H1 (cell line): ENCODE measurements at regions not wholly inside any gene's neighbourhood (a gene's known extent, or its start where the extent isn't known, plus 50 kb on each side); places are given as distances from the start of the nearest gene placed in this dataset.
A peak's percentile ranks its signal among the peaks of the same experiment; 100 is the strongest.

Source experiments
- CTCF ChIA-PET: fragments of 300-600 bp; sonication (Branson Sonifier 250); formaldehyde crosslinking; loops from one replicate; lab custom pipeline; 2021; ENCODE audit not compliant: partially characterized antibody; lab: Charles Lee
- POLR2A ChIA-PET: fragments of 300-600 bp; sonication (Branson Sonifier 250); formaldehyde crosslinking; loops from one replicate; lab custom pipeline; 2021; ENCODE audit warnings: inconsistent platforms; ENCODE audit not compliant: partially characterized antibody; lab: Charles Lee
- DNase-seq, 2 experiments: peaks; one replicate each; pipeline versions ENCODE4 v3.0.0 to v3.0.0-alpha.2; 2010 to 2022; ENCODE audit warnings: low spot score in 2 of 2, low read depth in 1 of 2, mixed read lengths in 1 of 2
- FAIRE-seq: peaks from 2 replicates; lab custom pipeline; 2011; peaks lifted over from hg19 to GRCh38; lab: Jason Lieb, UNC
- H2AFZ ChIP-seq: 2 replicates; pipeline ENCODE4 v1.8.1; 2012; ENCODE audit warnings: low read length, inconsistent platforms
- H2AK5ac ChIP-seq: 2 replicates; pipeline ENCODE4 v1.6.1; 2013; ENCODE audit warnings: low read depth, low read length
- H2BK120ac ChIP-seq: replicated peaks from 2 replicates; pipeline ENCODE3; 2013; ENCODE audit warnings: low read depth, low read length, inconsistent platforms
- H2BK12ac ChIP-seq: 2 replicates; pipeline ENCODE4 v1.6.1; 2013; ENCODE audit warnings: low read depth, low read length
- H2BK15ac ChIP-seq: 2 replicates; pipeline ENCODE4 v1.6.1; 2013; ENCODE audit warnings: low read length
- H2BK20ac ChIP-seq: 2 replicates; pipeline ENCODE4 v1.6.1; 2013; ENCODE audit warnings: low read length
- H2BK5ac ChIP-seq: 2 replicates; pipeline ENCODE4 v1.6.1; 2013; ENCODE audit warnings: low read depth, low read length
- H3K14ac ChIP-seq: 2 replicates; pipeline ENCODE4 v1.6.1; 2013; ENCODE audit warnings: inconsistent platforms; ENCODE audit not compliant: insufficient read length
- H3K18ac ChIP-seq: 2 replicates; pipeline ENCODE4 v1.6.1; 2013; ENCODE audit warnings: low read length; ENCODE audit errors: extremely low read depth
- H3K23ac ChIP-seq: 2 replicates; pipeline ENCODE4 v1.6.1; 2013; ENCODE audit warnings: inconsistent platforms; ENCODE audit not compliant: insufficient read length
- H3K23me2 ChIP-seq: 2 replicates; pipeline ENCODE4 v1.6.1; 2013; ENCODE audit warnings: low read depth, low read length
- H3K27ac ChIP-seq: 2 replicates; pipeline ENCODE4 v1.6.1; 2011; ENCODE audit warnings: low read depth, low read length, inconsistent platforms
- H3K27me3 ChIP-seq, 4 experiments: replicated peaks in 1 of 4; 1 replicate in 1 of 4; 2 replicates in 3 of 4; pipeline versions ENCODE4 v1.6.1 to v1.8.1; 2011 to 2013; ENCODE audit warnings: low read length in 3 of 4, mild to moderate bottlenecking in 3 of 4, inconsistent platforms in 2 of 4, mixed read lengths in 2 of 4, moderate library complexity in 1 of 4; ENCODE audit not compliant: control insufficient read depth in 3 of 4, insufficient read depth in 3 of 4; ENCODE audit errors: extremely low read depth in 1 of 4
- H3K36me3 ChIP-seq, 4 experiments: 2 replicates each; pipeline versions ENCODE4 v1.6.1 to v1.8.1; 2011 to 2013; ENCODE audit warnings: mild to moderate bottlenecking in 4 of 4, low read length in 3 of 4, moderate library complexity in 2 of 4, control low read depth in 1 of 4, inconsistent platforms in 1 of 4; ENCODE audit not compliant: insufficient read depth in 4 of 4, control insufficient read depth in 2 of 4
- H3K4ac ChIP-seq: replicated peaks from 2 replicates; pipeline ENCODE3; 2013; ENCODE audit warnings: low read length, low read depth, mixed read lengths, inconsistent platforms; ENCODE audit not compliant: insufficient read length
- H3K4me1 ChIP-seq, 4 experiments: replicated peaks in 1 of 4; 1 replicate in 1 of 4; 2 replicates in 3 of 4; pipeline versions ENCODE4 v1.6.1 to v1.8.1; 2011 to 2013; ENCODE audit warnings: low read length in 3 of 4, inconsistent platforms in 2 of 4, mixed read lengths in 1 of 4; ENCODE audit not compliant: insufficient read depth in 4 of 4, control insufficient read depth in 3 of 4
- H3K4me2 ChIP-seq, 2 experiments: 2 replicates each; pipeline versions ENCODE4 v1.6.1 to v1.8.1; 2011 to 2013; ENCODE audit warnings: low read depth in 2 of 2, low read length in 2 of 2, control low read depth in 1 of 2, inconsistent platforms in 1 of 2, mild to moderate bottlenecking in 1 of 2; ENCODE audit not compliant: insufficient read depth in 1 of 2
- H3K4me3 ChIP-seq, 4 experiments: fragments of 200-600, 300-600 bp in 1 of 4; sonication (generic), shearing (Covaris generic), sonication (Bioruptor Twin) in 1 of 4; 2 replicates each; pipeline versions ENCODE4 v1.5.1 to v1.8.1; 2011 to 2016; ENCODE audit warnings: low read length in 4 of 4, low read depth in 3 of 4, control low read depth in 2 of 4, inconsistent platforms in 2 of 4, mild to moderate bottlenecking in 2 of 4, mixed read lengths in 1 of 4, moderate library complexity in 1 of 4; ENCODE audit not compliant: insufficient read depth in 2 of 4; ENCODE audit errors: extremely low read depth in 1 of 4
- H3K56ac ChIP-seq: replicated peaks from 2 replicates; pipeline ENCODE3; 2013; ENCODE audit warnings: low read depth, mild to moderate bottlenecking, mixed read lengths, low read length, inconsistent platforms; ENCODE audit not compliant: insufficient read length
- H3K79me1 ChIP-seq: 2 replicates; pipeline ENCODE4 v1.6.1; 2013; ENCODE audit warnings: low read depth, low read length, control low read depth
- H3K79me2 ChIP-seq, 2 experiments: 2 replicates each; pipeline versions ENCODE4 v1.6.1 to v1.8.1; 2012 to 2013; ENCODE audit warnings: low read length in 2 of 2, mild to moderate bottlenecking in 2 of 2, inconsistent platforms in 1 of 2; ENCODE audit not compliant: insufficient read depth in 2 of 2, control insufficient read depth in 1 of 2
- H3K9ac ChIP-seq, 4 experiments: replicated peaks in 1 of 4; 1 replicate in 1 of 4; 2 replicates in 3 of 4; pipeline versions ENCODE4 v1.6.1 to v1.8.1; 2011 to 2013; ENCODE audit warnings: low read depth in 3 of 4, low read length in 3 of 4, control low read depth in 2 of 4, mild to moderate bottlenecking in 2 of 4, moderate library complexity in 2 of 4, inconsistent platforms in 1 of 4; ENCODE audit errors: extremely low read depth in 1 of 4
- H3K9me3 ChIP-seq, 2 experiments: 2 replicates each; pipeline versions ENCODE4 v1.6.1 to v1.8.1; 2012 to 2013; ENCODE audit warnings: mild to moderate bottlenecking in 2 of 2, moderate library complexity in 2 of 2, control low read depth in 1 of 2, inconsistent platforms in 1 of 2, low read depth in 1 of 2, low read length in 1 of 2, mixed read lengths in 1 of 2; ENCODE audit not compliant: insufficient read depth in 2 of 2
- H4K20me1 ChIP-seq, 2 experiments: replicated peaks in 1 of 2; 2 replicates each; pipeline versions ENCODE3 to v1.8.1; 2011 to 2013; ENCODE audit warnings: inconsistent platforms in 2 of 2, low read length in 2 of 2, mild to moderate bottlenecking in 1 of 2; ENCODE audit not compliant: insufficient read depth in 2 of 2, control insufficient read depth in 1 of 2
- H4K5ac ChIP-seq: 2 replicates; pipeline ENCODE4 v1.6.1; 2013; ENCODE audit warnings: low read length, low read depth, mixed read lengths, inconsistent platforms; ENCODE audit not compliant: insufficient read length
- H4K8ac ChIP-seq: 2 replicates; pipeline ENCODE4 v1.8.0; 2013; ENCODE audit warnings: mild to moderate bottlenecking, moderate library complexity, low read length, inconsistent platforms; ENCODE audit not compliant: insufficient read depth; ENCODE audit errors: extremely low read depth
- H4K91ac ChIP-seq: replicated peaks from 2 replicates; pipeline ENCODE3; 2013; ENCODE audit warnings: low read length, mixed read lengths, inconsistent platforms; ENCODE audit not compliant: insufficient read length
- SRF ChIP-seq: IDR thresholded peaks from 2 replicates; pipeline ENCODE4 v1.6.1; 2011; ENCODE audit warnings: mild to moderate bottlenecking, low read depth, low read length, moderate library complexity
- WGBS, 2 experiments: shearing (Covaris generic) in 1 of 2; methylation state at CpG; one replicate each; pipeline versions ENCODE4 v1.1.6 to v1.1.7; 2013 to 2015; ENCODE audit warnings: low lambda C conversion rate in 2 of 2, mixed read lengths in 2 of 2, inconsistent platforms in 1 of 2, low coverage in 1 of 2, missing lambda C conversion rate in 1 of 2; ENCODE audit not compliant: insufficient replicate concordance in 2 of 2, insufficient coverage in 1 of 2, insufficient read length in 1 of 2; ENCODE audit errors: extremely low coverage in 1 of 2, missing lambda C conversion rate in 1 of 2; 5-methylcytosine and 5-hydroxymethylcytosine counted together
- TF ChIP-seq, protein P1 (sequence below): IDR thresholded peaks from 2 replicates; pipeline ENCODE4 v1.6.1; 2012; ENCODE audit warnings: inconsistent platforms

DNA sequence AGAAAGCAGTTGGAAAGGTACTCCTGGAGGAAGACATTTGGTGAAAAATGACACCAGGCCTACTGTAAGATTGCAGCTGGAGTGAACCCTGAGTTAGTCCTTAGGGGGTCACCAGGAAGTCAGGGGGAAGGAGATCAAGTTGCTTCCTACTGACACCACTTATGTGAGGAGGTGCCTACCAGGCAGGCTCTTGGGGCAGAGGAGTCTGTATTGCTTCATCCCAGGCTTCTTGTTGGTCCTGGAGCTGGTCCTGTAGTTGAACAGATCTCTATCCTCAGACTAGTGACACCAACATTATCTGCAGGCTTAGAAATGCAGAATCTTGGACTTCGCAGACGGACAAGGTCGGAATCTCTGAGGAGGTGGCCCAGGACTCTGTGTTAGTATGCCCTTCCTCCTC lies 116.0 kb upstream of the ARGLU1 start:
- Histone ChIP-seq H3K9ac (no peak overlapping the region), H3K14ac (no peak overlapping the region), H3K23ac (no peak overlapping the region), H4K8ac (no peak overlapping the region), H3K4me2 (no peak overlapping the region), H3K4me1 (peaks cover 2 to 10% (median 6%) of the 10 kb centered on the region in 4 experiments; a peak in 6 of 7 replicates), H2AFZ (no peak overlapping the region), H4K5ac (no peak overlapping the region), H3K79me1 (no peaks in the 10 kb centered on the region), H2BK20ac (peak overlapping the region; percentile 73; the same call in 1 of the 2 replicates), H3K36me3 (no peaks in the 10 kb centered on the region), H4K91ac (no peak overlapping the region), H3K27me3 (no peaks in the 10 kb centered on the region; a peak in 1 of 7 replicates), H3K23me2 (no peaks in the 10 kb centered on the region), H4K20me1 (no peaks in the 10 kb centered on the region), H3K4ac (no peak overlapping the region), H3K56ac (no peak overlapping the region), H3K79me2 (no peaks in the 10 kb centered on the region), H3K9me3 (no peaks in the 10 kb centered on the region), H2AK5ac (no peak overlapping the region), H2BK15ac (0 out of 2 replicates have a peak overlapping the region, but pooled peaks have one; percentile 75), H3K27ac (no peak overlapping the region), H3K18ac (0 out of 2 replicates have a peak overlapping the region, but pooled peaks have one; percentile 33), H2BK5ac (no peak overlapping the region), H2BK120ac (no peak overlapping the region), H2BK12ac (peak overlapping the region; percentile 85; the same call in 1 of the 2 replicates), H3K4me3 (no peak overlapping the region)
- 91% methylated on average over 3 of the region's 3 CpGs; no CpG with 5 or more reads in 1 of the 2 experiments for WGBS, 2 experiments
- DNase-seq (peak in 1 of 2 experiments; percentile 33), FAIRE-seq (no peak)
- CTCF ChIA-PET = interaction anchor here (1.1 to 1.3 kb wide), 2 partner anchors 8 to 75 kb away, joined by 3 to 4 read pairs; no protein-coding TSS in a partner anchor
- POLR2A ChIA-PET = no interaction called here
- TF ChIP-seq SRF = no peak
- TF ChIP-seq, protein P1, sequence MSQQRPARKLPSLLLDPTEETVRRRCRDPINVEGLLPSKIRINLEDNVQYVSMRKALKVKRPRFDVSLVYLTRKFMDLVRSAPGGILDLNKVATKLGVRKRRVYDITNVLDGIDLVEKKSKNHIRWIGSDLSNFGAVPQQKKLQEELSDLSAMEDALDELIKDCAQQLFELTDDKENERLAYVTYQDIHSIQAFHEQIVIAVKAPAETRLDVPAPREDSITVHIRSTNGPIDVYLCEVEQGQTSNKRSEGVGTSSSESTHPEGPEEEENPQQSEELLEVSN = no peak
